ENCODE measurements at regions not wholly inside any gene's neighbourhood (a gene's known extent, or its start where the extent isn't known, plus 50 kb on each side); places are given as distances from the start of the nearest gene placed in this dataset.
"Not testable (repeated sequence)": the region's sequence is repeated elsewhere in the genome, so short reads cannot be mapped to it uniquely, and the experiment has no call there.

DNA sequence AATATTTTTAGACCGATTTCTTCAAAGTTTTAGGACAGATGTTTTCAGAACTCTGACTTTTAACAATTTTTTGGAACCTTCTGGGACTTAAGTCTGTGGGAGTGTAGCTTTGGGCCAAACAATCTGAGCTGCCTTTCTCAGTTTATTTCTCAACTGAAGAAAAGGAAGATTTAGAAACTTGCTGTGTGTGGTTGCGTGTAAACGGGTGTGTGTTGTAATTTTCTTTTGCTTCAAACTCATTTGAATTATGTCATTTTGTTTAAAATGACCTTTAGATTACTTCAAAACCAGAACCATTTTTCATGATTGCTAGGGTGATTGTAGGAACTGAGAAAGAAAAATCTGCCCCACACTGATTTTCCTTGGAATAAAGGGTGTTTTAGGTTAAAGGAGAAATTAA lies 577.7 kb upstream of the GALNTL6 start:
- Histone ChIP-seq H3K36me3 (ENCODE audit: insufficient read depth, low read depth, low read length) (no peaks in the 10 kb centered on the region), H3K27me3 (ENCODE audit: insufficient read depth, low read length) (no peaks in the 10 kb centered on the region), H3K9ac (ENCODE audit: low read depth, low read length) (no peak overlapping the region), H3K9me3 (ENCODE audit: insufficient read depth, low read depth, low read length) (no peaks in the 10 kb centered on the region), H3K4me1 (ENCODE audit: insufficient read depth, low read length) (no peaks in the 10 kb centered on the region), H3K4me3 (ENCODE audit: low read length) (no peak overlapping the region), H3K27ac (ENCODE audit: low read length) (no peak overlapping the region)

DNA sequence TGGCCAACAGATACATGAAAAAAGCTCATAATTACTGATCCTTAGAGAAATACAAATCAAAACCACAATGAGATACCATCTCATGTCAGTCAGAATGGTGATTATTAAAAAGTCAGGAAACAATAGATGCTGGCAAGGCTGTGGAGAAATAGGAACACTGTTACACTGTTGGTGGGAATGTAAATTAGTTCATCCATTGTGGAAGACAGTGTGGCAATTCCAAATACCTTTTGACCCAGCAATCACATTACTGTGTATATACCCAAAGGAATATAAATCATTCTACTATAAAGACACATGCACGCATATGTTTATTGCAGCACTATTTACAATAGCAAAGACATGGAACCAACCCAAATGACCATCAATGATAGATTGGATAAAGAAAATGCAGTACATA lies 583.9 kb upstream of the GALNTL6 start:
- not testable (repeated sequence) for H3K36me3 ChIP-seq (ENCODE audit: insufficient read depth, low read depth, low read length); H3K27me3 ChIP-seq (ENCODE audit: insufficient read depth, low read length); H3K4me1 ChIP-seq (ENCODE audit: insufficient read depth, low read length); H3K27ac ChIP-seq (ENCODE audit: low read length); H3K4me3 ChIP-seq (ENCODE audit: low read length); H3K9ac ChIP-seq (ENCODE audit: low read depth, low read length); H3K9me3 ChIP-seq (ENCODE audit: insufficient read depth, low read depth, low read length)

DNA sequence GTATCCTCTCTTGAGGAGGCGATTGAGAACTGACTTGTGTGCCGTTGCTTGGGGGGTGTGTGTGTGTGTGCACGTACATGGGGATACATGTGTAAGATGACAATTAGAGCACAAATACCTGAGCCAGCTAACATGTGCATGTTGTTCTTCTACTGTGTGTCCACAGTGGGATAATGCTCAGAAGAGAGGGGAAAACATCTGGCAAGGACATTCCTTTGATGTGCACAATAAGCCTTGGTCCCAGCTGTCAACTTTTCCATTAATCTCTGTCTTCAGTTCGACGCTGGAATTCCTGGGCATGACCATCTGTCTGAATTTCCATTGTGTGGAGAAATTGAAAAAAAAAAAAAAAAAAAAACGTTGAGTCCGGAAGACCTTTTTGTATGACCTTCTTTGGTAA lies 592.0 kb upstream of the GALNTL6 start:
- H3K9me3 ChIP-seq (ENCODE audit: insufficient read depth, low read depth, low read length): no peaks in the 10 kb centered on the region
- no peaks in the 10 kb centered on the region for H3K27me3 ChIP-seq (ENCODE audit: insufficient read depth, low read length)
- no peaks in the 10 kb centered on the region for H3K4me1 ChIP-seq (ENCODE audit: insufficient read depth, low read length)
- no peak overlapping the region for H3K4me3 ChIP-seq (ENCODE audit: low read length)
- no peaks in the 10 kb centered on the region for H3K36me3 ChIP-seq (ENCODE audit: insufficient read depth, low read depth, low read length)
- H3K9ac ChIP-seq (ENCODE audit: low read depth, low read length): no peak overlapping the region
- H3K27ac ChIP-seq (ENCODE audit: low read length): no peak overlapping the region

DNA sequence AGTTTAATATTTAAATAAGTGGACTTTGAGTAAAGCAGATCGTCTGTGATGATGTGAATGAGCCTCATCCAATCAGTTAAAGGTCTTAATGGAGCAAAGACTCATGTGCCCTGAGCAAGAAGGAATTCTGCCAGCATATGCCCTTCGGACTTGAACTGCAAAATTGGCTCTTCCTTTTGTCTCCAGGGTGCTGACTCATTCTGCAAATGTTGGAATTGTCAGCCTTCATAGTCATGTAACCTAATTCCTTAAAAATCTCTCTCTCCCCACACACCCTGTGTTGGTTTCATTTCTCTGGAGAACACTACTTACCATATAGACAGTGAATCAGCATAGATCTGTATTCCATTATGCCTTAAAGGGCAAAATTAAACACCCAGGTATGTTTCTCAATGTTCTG lies 609.8 kb upstream of the GALNTL6 start:
- Histone ChIP-seq H3K4me3 (ENCODE audit: low read length) (no peak overlapping the region), H3K9me3 (ENCODE audit: insufficient read depth, low read depth, low read length) (no peaks in the 10 kb centered on the region), H3K27ac (ENCODE audit: low read length) (no peak overlapping the region), H3K36me3 (ENCODE audit: insufficient read depth, low read depth, low read length) (no peaks in the 10 kb centered on the region), H3K27me3 (ENCODE audit: insufficient read depth, low read length) (no peaks in the 10 kb centered on the region), H3K4me1 (ENCODE audit: insufficient read depth, low read length) (no peaks in the 10 kb centered on the region), H3K9ac (ENCODE audit: low read depth, low read length) (no peak overlapping the region)

DNA sequence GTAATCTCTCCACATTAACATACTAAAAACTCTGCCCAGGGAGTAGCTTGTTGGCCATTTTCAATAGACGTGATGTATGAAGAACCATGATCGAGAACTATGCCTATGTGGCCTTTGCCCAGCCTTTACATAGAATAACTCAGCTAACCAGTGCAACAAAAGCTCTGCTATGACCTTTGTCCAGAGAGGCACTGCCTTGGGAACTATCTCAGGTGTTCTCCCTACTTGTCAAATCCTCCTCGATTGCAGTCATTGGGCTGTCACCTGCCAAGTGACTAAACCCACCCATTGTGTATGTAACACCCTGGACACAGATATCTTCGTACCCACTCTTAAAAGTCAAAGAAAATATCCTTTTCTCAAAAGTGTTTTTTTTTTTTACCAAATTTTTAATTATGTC lies 610.3 kb upstream of the GALNTL6 start:
- Histone ChIP-seq H3K4me3 (ENCODE audit: low read length) (no peak overlapping the region), H3K9me3 (ENCODE audit: insufficient read depth, low read depth, low read length) (no peaks in the 10 kb centered on the region), H3K4me1 (ENCODE audit: insufficient read depth, low read length) (no peaks in the 10 kb centered on the region), H3K36me3 (ENCODE audit: insufficient read depth, low read depth, low read length) (no peaks in the 10 kb centered on the region), H3K9ac (ENCODE audit: low read depth, low read length) (no peak overlapping the region), H3K27ac (ENCODE audit: low read length) (no peak overlapping the region), H3K27me3 (ENCODE audit: insufficient read depth, low read length) (no peaks in the 10 kb centered on the region)

DNA sequence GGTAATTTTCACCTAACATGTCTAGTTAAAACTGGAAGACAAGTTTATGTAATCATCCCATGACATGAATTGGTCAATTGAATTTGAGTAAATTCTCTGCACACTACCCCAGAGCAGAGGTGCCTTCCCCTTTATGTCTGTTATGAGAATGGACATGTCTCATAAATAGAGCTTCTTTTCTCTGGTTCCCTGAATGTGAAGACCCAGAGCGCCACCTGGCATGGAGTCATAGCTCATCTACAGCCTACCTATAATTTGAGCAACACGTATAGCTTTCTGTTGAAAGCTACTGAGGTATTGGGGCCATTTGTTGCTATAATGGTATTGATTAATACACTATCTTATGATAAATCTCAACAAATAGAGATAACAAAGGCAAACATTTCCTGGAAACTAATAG lies 626.5 kb upstream of the GALNTL6 start:
- H3K36me3 ChIP-seq (ENCODE audit: insufficient read depth, low read depth, low read length): no peaks in the 10 kb centered on the region
- no peak overlapping the region for H3K4me3 ChIP-seq (ENCODE audit: low read length)
- H3K9me3 ChIP-seq (ENCODE audit: insufficient read depth, low read depth, low read length): no peaks in the 10 kb centered on the region
- H3K27me3 ChIP-seq (ENCODE audit: insufficient read depth, low read length): no peaks in the 10 kb centered on the region
- no peak overlapping the region for H3K27ac ChIP-seq (ENCODE audit: low read length)
- H3K4me1 ChIP-seq (ENCODE audit: insufficient read depth, low read length): no peaks in the 10 kb centered on the region
- no peak overlapping the region for H3K9ac ChIP-seq (ENCODE audit: low read depth, low read length)

DNA sequence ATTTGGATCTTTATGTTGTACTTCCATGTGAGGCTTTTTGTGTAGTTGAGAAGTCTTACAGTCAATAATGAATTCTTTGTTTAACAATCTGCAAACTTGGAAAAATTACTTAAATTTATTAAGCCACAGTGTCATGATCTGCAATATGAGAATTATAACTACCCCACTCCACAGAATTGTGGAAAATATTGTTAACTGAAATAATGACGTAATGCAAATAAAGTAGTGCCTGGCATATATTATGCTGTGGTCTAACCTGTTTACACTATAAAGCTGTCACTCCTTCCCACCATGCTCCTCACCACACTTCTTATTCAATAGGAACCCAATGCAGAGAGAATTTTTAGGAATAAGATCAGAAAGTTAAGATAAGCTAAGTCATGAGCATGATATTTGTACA lies 632.1 kb upstream of the GALNTL6 start:
- no peaks in the 10 kb centered on the region for H3K9me3 ChIP-seq (ENCODE audit: insufficient read depth, low read depth, low read length)
- no peak overlapping the region for H3K4me3 ChIP-seq (ENCODE audit: low read length)
- no peak overlapping the region for H3K9ac ChIP-seq (ENCODE audit: low read depth, low read length)
- H3K27ac ChIP-seq (ENCODE audit: low read length): no peak overlapping the region
- H3K27me3 ChIP-seq (ENCODE audit: insufficient read depth, low read length): no peaks in the 10 kb centered on the region
- no peaks in the 10 kb centered on the region for H3K4me1 ChIP-seq (ENCODE audit: insufficient read depth, low read length)
- H3K36me3 ChIP-seq (ENCODE audit: insufficient read depth, low read depth, low read length): no peaks in the 10 kb centered on the region

DNA sequence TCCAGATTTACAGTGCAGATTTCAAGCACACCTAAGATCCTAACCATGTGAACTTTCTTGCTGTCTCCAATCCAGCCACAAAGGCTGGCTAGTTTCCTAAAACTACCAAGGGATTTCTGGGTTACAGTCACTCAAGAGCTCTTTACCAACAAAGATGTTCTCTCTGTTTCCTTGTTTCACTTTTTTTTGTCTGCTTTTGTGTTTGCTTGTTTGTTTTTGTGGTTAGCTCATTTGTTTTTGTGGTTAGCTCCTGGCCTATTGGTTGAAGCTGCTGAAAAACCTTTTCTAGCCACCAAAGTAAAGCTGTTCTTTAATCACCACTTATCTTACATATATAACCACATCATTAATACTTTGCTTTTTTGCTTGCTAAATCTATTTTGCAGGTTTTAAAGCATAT lies 642.5 kb upstream of the GALNTL6 start:
- no peaks in the 10 kb centered on the region for H3K27me3 ChIP-seq (ENCODE audit: insufficient read depth, low read length)
- H3K4me3 ChIP-seq (ENCODE audit: low read length): no peak overlapping the region
- no peak overlapping the region for H3K27ac ChIP-seq (ENCODE audit: low read length)
- H3K9me3 ChIP-seq (ENCODE audit: insufficient read depth, low read depth, low read length): no peaks in the 10 kb centered on the region
- no peaks in the 10 kb centered on the region for H3K4me1 ChIP-seq (ENCODE audit: insufficient read depth, low read length)
- H3K9ac ChIP-seq (ENCODE audit: low read depth, low read length): no peak overlapping the region
- no peaks in the 10 kb centered on the region for H3K36me3 ChIP-seq (ENCODE audit: insufficient read depth, low read depth, low read length)

DNA sequence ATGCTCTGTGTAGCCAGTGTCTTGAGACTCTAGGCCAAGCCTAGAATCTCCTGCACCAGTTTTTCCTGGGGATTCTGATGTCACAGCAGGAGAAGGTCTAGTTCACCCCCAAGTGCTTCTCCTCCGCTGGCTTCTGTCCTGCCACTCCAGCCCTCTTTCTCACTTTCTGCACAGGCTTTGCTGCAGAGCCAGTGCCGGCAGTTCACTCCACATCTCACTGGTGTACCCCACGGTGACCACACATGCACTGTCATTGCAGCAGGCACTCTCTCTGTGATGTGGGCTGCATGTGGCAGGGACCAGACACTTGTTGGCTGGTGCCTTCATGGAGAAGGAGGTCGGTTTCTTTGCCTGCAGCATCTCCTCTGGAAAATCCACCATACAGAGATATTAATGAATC lies 643.8 kb upstream of the GALNTL6 start:
- no peak overlapping the region for H3K9ac ChIP-seq (ENCODE audit: low read depth, low read length)
- no peak overlapping the region for H3K4me3 ChIP-seq (ENCODE audit: low read length)
- no peaks in the 10 kb centered on the region for H3K27me3 ChIP-seq (ENCODE audit: insufficient read depth, low read length)
- no peaks in the 10 kb centered on the region for H3K36me3 ChIP-seq (ENCODE audit: insufficient read depth, low read depth, low read length)
- H3K4me1 ChIP-seq (ENCODE audit: insufficient read depth, low read length): no peaks in the 10 kb centered on the region
- no peak overlapping the region for H3K27ac ChIP-seq (ENCODE audit: low read length)
- H3K9me3 ChIP-seq (ENCODE audit: insufficient read depth, low read depth, low read length): no peaks in the 10 kb centered on the region

DNA sequence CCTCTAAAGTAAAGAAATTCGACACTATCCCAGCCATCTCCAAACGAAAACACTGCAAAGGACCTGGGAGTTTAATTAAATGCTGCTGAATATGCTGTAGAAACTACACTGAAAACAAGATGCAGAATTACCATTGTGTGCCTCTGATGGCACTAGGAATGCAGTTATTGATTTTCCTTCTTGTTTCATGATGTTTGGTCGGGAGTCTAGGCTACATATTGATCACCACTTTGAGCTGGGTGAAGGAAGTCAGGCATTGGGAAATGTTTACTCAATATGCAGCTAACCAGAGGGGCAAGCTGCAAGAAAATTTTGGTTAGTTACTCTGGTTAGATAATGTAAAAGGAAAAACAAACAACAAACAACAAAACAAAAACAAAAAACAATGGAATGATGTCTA lies 650.7 kb upstream of the GALNTL6 start:
- no peak overlapping the region for H3K9ac ChIP-seq (ENCODE audit: low read depth, low read length)
- H3K4me1 ChIP-seq (ENCODE audit: insufficient read depth, low read length): no peaks in the 10 kb centered on the region
- no peaks in the 10 kb centered on the region for H3K36me3 ChIP-seq (ENCODE audit: insufficient read depth, low read depth, low read length)

DNA sequence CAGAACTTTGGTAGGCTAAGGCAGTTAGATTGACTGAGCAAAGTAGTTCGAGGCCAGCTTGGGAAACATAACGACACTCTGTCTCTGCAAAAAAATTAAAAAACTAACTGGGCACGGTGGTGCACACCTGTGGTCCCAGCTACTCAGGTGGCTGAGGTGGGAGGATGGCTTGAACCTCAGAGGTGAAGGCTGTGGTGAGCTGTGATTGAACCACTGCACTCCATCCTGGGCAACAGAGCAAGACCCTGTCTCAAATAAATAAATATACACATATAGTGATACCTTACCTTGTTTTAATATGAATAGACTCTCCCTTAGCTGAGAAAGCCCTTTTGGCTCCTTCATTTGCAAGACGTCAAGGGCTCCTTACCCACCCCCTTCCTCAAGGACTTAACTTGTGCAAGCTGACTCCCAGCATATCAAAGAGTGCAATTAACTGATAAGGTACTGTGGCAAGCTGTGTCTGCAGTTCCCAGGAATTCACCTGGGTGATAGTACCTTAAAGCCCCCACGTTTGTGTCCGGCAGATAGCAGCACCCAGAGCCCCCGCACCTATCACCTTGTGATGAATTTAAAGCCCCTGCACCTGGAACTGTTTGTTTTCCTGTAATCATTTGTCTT lies 655.6 kb upstream of the GALNTL6 start:
- Histone ChIP-seq H3K4me3 (ENCODE audit: low read length) (no peak overlapping the region), H3K4me1 (ENCODE audit: insufficient read depth, low read length) (no peaks in the 10 kb centered on the region), H3K27me3 (ENCODE audit: insufficient read depth, low read length) (no peaks in the 10 kb centered on the region), H3K36me3 (ENCODE audit: insufficient read depth, low read depth, low read length) (no peaks in the 10 kb centered on the region), H3K27ac (ENCODE audit: low read length) (no peak overlapping the region), H3K9ac (ENCODE audit: low read depth, low read length) (no peak overlapping the region), H3K9me3 (ENCODE audit: insufficient read depth, low read depth, low read length) (no peaks in the 10 kb centered on the region)

More for the DNA sequence above, 650.7 kb upstream of the GALNTL6 start:
- Histone ChIP-seq H3K27ac (ENCODE audit: low read length) (no peak overlapping the region), H3K9me3 (ENCODE audit: insufficient read depth, low read depth, low read length) (no peaks in the 10 kb centered on the region), H3K4me3 (ENCODE audit: low read length) (no peak overlapping the region), H3K27me3 (ENCODE audit: insufficient read depth, low read length) (no peaks in the 10 kb centered on the region)

DNA sequence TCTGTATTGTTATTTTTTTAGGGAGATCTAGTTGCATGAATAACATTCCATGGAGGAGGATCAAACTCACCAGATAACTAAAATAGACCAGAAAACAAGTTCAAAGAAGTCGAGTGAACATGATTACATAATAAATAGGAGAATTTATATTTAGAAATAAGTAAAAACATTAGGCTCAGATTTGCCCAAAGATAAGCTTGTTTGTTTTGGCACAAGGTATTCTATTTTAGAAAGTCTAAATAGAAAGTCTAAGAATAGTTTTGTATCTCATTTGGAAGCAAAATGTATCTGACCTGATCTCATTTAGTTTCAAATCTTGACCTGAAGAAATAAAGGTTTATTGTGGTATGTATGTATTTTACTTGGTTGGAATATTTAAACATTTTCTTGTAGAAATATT lies 670.6 kb upstream of the GALNTL6 start:
- no peak overlapping the region for H3K27ac ChIP-seq (ENCODE audit: low read length)
- H3K4me3 ChIP-seq (ENCODE audit: low read length): no peak overlapping the region
- H3K36me3 ChIP-seq (ENCODE audit: insufficient read depth, low read depth, low read length): no peaks in the 10 kb centered on the region
- no peak overlapping the region for H3K9ac ChIP-seq (ENCODE audit: low read depth, low read length)
- H3K9me3 ChIP-seq (ENCODE audit: insufficient read depth, low read depth, low read length): no peaks in the 10 kb centered on the region
- H3K4me1 ChIP-seq (ENCODE audit: insufficient read depth, low read length): no peaks in the 10 kb centered on the region
- no peaks in the 10 kb centered on the region for H3K27me3 ChIP-seq (ENCODE audit: insufficient read depth, low read length)

DNA sequence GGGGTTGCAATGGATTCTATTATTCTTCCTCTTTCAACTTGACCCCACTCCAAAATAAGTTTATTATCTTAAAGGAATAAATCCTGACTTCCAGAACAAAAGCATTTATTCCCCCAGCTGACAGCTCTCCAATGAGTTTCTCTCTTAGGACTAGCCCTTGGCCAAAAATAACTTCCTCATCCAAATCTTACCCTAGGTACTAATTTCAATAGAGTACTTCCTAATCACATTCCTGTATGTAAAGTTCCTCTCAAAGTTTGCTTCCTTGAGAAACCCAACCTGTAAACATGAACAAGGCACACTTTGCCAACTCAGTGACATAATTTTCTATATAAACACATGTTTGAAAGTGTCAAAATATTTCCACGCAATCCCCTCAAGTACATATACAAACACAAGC lies 671.2 kb upstream of the GALNTL6 start:
- no peaks in the 10 kb centered on the region for H3K27me3 ChIP-seq (ENCODE audit: insufficient read depth, low read length)
- H3K36me3 ChIP-seq (ENCODE audit: insufficient read depth, low read depth, low read length): no peaks in the 10 kb centered on the region
- no peak overlapping the region for H3K27ac ChIP-seq (ENCODE audit: low read length)
- no peaks in the 10 kb centered on the region for H3K4me1 ChIP-seq (ENCODE audit: insufficient read depth, low read length)
- H3K9me3 ChIP-seq (ENCODE audit: insufficient read depth, low read depth, low read length): no peaks in the 10 kb centered on the region
- no peak overlapping the region for H3K9ac ChIP-seq (ENCODE audit: low read depth, low read length)
- H3K4me3 ChIP-seq (ENCODE audit: low read length): no peak overlapping the region

All from iPS-20b (cell line).